ENCODE measurements at regions not wholly inside any gene's neighbourhood (a gene's known extent, or its start where the extent isn't known, plus 50 kb on each side); places are given as distances from the start of the nearest gene placed in this dataset.

DNA sequence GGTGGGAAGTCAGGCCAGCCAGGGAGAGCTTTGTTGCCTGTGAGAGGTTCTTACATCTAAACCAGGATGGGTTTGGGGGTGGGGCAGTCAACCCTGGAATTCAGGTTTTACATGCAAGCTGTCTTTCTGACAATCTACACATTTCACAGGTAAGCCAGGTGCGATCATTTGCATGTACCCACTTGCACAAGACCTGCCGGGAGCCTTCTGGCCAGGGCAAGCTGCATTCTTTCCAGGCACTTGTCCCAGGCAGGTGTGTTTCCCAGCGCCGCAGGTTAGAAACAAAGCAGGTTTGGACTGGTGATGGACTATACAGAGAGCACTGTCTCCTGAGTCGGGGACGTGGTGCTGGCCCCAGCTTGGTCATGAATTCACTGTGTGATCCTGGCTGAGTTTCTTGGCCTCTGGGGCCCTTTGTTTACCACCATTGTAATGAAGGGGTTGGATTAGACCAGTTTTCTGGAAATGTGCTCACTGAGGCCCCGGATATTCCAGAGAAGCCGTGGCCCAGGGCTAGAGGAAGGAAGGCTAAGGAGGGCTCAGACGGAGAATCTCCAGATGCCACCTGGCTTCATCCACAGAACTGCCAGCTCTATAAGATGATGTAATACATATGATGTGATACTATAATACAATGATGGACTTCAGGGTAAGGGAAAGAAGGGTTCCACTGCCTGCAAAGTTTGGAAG, 205.2 kb upstream of the SVIL start:
- Histone ChIP-seq H3K27me3 (ENCODE audit: insufficient read depth, low read length) (no peaks in the 10 kb centered on the region), H3K4me1 (ENCODE audit: insufficient read depth, low read length) (no peaks in the 10 kb centered on the region), H3K4me3 (ENCODE audit: low read length) (no peak overlapping the region), H3K9me3 (ENCODE audit: low read depth, low read length) (no peaks in the 10 kb centered on the region)

DNA sequence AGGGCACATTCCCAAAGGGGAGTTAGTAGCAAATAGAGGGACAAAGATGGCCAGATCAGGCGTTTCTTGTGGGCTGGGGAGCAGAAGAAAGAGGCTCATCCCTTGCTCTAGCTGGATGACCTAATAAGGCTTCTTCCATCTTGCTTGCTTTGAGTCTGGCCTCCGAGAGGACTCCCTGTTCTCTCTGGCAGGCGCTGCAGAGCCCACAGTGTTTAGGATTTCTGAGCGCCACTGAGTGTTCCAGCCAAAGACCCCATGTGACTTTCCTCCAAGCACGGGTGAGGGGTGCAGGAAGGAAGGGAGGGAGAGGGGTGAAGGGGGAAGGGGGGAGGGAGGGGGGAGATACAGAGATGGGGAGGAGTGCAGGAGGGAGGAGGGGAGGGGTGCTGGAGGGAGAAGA, 203.8 kb upstream of the SVIL start:
- Histone ChIP-seq H3K9me3 (ENCODE audit: low read depth, low read length) (no peaks in the 10 kb centered on the region), H3K4me1 (ENCODE audit: insufficient read depth, low read length) (no peaks in the 10 kb centered on the region), H3K4me3 (ENCODE audit: low read length) (no peak overlapping the region), H3K27me3 (ENCODE audit: insufficient read depth, low read length) (no peaks in the 10 kb centered on the region)

DNA sequence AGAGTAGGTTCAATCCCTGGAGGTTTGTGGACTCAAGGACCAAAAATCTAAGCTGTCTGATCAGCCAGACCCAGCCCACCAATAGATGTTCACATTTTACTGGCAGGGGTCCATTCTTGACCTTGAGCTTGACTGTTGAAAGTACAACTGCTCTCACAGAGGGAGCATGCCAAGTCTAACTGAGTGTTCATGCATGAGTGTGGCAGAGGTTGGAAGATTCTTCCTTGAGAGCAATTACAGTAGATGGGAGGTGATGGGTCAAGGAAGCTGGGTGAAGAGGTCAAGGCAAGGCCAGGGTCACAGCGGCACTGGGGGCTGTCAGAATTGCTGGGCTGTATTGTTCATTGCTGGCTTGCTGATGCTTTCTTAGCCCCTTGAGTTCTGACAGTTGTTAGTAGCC, 202.8 kb upstream of the SVIL start:
- H3K4me1 ChIP-seq (ENCODE audit: insufficient read depth, low read length), result no peaks in the 10 kb centered on the region
- H3K4me3 ChIP-seq (ENCODE audit: low read length), result no peak overlapping the region
- H3K27me3 ChIP-seq (ENCODE audit: insufficient read depth, low read length), result no peaks in the 10 kb centered on the region
- no peaks in the 10 kb centered on the region for H3K9me3 ChIP-seq (ENCODE audit: low read depth, low read length)

DNA sequence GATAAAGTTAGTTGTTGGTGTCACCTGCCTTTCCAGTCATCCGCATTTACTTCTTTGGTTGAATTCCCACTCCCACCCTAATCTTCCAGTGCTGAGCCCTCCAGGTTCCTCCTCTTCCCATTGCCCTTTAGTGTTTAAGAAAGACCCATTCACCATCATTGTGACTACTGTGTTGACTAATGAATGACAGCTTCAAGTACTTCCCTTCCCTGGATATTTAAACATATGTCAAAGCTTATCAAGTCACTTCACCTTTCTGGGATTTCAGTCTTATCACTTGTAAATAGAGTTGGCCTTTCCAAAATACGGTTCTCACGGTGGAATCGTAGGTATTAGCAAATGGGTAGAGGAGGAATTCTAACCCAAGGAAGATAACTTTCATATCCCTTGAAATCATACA, 201.6 kb upstream of the SVIL start:
- no peaks in the 10 kb centered on the region for H3K9me3 ChIP-seq (ENCODE audit: low read depth, low read length)

DNA sequence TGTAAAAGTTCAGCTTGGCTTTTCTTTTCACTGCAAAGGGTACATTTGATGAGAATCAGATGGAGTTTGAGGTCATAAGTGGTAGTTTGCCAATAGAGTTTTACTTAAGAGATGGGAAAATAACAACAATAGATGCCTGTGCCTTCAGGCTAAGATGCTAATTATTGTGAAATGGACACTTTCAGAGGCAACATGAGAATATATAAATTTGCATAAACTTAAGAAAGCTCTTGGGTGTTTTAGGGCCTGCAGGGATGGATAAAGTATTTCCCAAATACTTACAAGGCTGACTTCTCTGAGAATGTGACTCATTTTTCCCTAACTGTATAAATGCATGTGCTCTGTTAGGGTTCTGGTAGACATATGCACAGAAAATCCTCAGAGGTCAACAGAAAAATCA, 200.3 kb upstream of the SVIL start:
- Histone ChIP-seq H3K4me1 (ENCODE audit: insufficient read depth, low read length) (no peaks in the 10 kb centered on the region), H3K27me3 (ENCODE audit: insufficient read depth, low read length) (no peaks in the 10 kb centered on the region), H3K9me3 (ENCODE audit: low read depth, low read length) (no peaks in the 10 kb centered on the region), H3K4me3 (ENCODE audit: low read length) (no peak overlapping the region)

More for the DNA sequence above, 201.6 kb upstream of the SVIL start:
- no peak overlapping the region for H3K4me3 ChIP-seq (ENCODE audit: low read length)
- no peaks in the 10 kb centered on the region for H3K27me3 ChIP-seq (ENCODE audit: insufficient read depth, low read length)
- no peaks in the 10 kb centered on the region for H3K4me1 ChIP-seq (ENCODE audit: insufficient read depth, low read length)

DNA sequence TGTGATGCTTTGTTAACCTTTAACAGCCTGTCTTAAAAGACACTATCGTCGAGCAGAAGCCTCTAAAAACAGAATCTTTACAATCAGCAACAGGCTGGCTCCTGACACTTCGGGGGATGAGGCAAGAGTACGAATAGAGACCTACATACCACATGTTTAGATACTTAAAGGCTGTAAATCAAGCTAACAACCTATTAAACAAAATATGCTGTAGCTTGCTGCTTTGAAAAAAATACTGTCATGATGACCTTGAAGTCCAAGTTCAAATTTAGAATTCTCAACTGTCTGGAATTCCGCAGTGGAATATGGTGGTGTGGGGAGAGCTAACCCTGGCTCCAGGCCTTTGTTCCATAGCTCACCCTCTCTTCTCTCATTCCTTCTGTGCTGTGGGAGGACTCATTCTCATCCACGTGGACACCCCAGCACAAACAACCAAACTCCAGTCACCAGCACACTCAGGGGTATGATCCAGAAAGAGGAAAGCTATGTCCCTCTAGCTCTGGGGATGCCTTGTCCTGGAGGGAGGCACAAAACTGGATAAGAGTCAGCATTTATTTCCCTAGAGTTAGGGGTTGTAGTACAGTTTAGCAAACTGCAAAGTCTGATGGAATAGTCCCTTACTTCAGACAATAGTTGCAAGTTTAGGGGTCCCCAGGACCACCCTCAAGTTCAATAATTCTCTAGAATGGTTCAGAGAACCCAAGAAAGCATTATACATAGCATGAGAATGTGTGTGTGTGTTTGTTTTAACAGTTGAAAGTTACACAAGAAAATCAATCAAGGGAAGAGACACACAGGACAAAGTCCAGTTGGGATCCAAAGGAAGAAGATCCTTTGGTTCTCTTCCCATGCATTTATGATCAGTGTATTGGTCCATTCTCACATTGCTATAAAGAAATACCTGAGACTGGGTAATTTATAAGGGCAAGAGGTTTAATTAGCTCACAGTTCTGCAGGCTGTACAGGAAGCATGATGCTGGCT, 196.1 kb upstream of the SVIL start:
- H3K27me3 ChIP-seq (ENCODE audit: insufficient read depth, low read length), result no peaks in the 10 kb centered on the region
- no peaks in the 10 kb centered on the region for H3K9me3 ChIP-seq (ENCODE audit: low read depth, low read length)
- H3K4me1 ChIP-seq (ENCODE audit: insufficient read depth, low read length), result peaks cover 8% of the 10 kb centered on the region
- no peak overlapping the region for H3K4me3 ChIP-seq (ENCODE audit: low read length)

DNA sequence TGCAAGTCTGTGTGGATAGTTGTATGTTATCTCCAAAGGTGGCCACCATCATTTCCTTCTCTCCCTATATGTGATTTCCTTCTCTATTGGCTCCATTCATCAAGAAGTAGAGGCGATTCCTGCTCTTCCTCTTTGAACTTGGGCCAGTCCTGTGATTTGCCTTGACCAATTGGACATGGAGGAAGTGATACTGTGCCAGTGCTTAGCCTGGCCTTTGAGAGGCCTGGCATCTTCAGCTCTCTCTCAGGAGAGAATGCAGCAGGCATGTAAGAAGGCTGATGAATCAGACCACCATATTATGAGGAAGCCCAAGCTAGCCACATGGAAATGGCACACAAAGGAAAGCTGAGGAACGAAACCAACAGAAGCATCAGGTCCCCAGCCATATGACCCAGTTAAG, 195.0 kb upstream of the SVIL start:
- H3K9me3 ChIP-seq (ENCODE audit: low read depth, low read length), result no peaks in the 10 kb centered on the region
- H3K4me3 ChIP-seq (ENCODE audit: low read length), result no peak overlapping the region

DNA sequence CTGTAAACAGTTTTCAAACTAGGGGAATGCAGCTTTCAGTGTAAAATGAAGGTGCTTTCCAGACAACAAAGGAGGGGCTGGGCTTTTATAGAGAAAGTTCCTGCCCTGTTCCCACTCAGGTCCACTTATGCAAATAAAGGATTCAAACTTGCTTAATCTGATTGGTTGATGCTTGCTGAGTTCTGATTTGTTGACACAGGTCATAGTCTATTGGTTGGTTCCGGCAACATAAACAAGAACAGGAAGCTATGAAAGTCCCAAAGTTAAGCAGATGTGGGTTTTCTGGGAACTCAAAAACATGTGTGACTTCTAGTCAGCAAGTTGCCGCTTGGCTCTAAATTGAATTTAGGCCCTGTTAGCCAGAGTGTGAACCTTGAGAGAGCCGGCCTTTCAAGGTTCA, 194.2 kb upstream of the SVIL start:
- H3K4me1 ChIP-seq (ENCODE audit: insufficient read depth, low read length), result peaks cover 8% of the 10 kb centered on the region
- no peak overlapping the region for H3K4me3 ChIP-seq (ENCODE audit: low read length)
- H3K9me3 ChIP-seq (ENCODE audit: low read depth, low read length), result no peaks in the 10 kb centered on the region
- H3K27me3 ChIP-seq (ENCODE audit: insufficient read depth, low read length), result no peaks in the 10 kb centered on the region

More for the DNA sequence above, 195.0 kb upstream of the SVIL start:
- H3K27me3 ChIP-seq (ENCODE audit: insufficient read depth, low read length), result no peaks in the 10 kb centered on the region
- peaks cover 8% of the 10 kb centered on the region for H3K4me1 ChIP-seq (ENCODE audit: insufficient read depth, low read length)

DNA sequence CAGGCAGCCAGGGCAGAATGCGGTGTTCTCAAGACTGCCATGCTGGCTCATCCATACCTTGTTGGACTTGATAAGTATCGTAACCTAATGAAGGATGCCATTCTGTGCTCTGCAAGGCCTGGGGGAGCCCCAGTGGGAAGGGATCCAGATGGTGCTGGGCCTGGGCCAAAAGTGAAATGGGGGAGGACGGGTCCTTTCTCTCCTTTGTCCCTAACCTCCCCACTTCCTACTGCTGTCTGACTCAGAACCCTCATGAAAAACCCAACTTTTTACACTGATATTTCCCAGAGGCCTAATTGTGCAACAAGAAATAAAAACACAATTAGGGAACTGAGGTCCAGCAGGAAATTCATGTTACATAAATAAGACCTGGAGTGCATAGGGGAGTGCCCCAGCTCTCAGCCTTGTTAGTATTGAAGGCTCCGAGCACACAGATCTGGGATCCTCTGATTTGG, 193.7 kb upstream of the SVIL start:
- H3K4me3 ChIP-seq (ENCODE audit: low read length), result no peak overlapping the region
- no peaks in the 10 kb centered on the region for H3K27me3 ChIP-seq (ENCODE audit: insufficient read depth, low read length)
- H3K9me3 ChIP-seq (ENCODE audit: low read depth, low read length), result no peaks in the 10 kb centered on the region
- H3K4me1 ChIP-seq (ENCODE audit: insufficient read depth, low read length), result peaks cover 8% of the 10 kb centered on the region

DNA sequence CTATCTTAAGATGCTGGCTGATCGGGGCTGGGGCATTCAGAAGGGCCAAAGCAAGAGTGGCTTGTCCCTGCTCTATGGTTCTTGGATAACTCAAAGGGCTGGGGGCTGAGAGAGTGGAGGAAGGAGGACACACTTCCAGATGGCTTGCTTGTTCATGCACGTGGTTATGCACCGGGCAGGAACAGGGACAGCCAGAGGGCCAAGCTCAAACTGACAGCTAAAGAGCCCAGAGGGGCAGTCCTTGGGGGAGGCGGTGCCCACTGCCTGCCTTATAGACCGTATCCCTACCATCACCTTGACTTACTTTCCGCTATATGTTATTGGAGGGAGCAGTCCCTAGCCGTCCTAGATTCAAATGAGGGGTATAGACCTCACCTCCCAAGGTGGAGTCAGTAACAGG, 192.7 kb upstream of the SVIL start:
- Histone ChIP-seq H3K4me1 (ENCODE audit: insufficient read depth, low read length) (peaks cover 8% of the 10 kb centered on the region), H3K4me3 (ENCODE audit: low read length) (no peak overlapping the region), H3K9me3 (ENCODE audit: low read depth, low read length) (no peaks in the 10 kb centered on the region), H3K27me3 (ENCODE audit: insufficient read depth, low read length) (no peaks in the 10 kb centered on the region)

DNA sequence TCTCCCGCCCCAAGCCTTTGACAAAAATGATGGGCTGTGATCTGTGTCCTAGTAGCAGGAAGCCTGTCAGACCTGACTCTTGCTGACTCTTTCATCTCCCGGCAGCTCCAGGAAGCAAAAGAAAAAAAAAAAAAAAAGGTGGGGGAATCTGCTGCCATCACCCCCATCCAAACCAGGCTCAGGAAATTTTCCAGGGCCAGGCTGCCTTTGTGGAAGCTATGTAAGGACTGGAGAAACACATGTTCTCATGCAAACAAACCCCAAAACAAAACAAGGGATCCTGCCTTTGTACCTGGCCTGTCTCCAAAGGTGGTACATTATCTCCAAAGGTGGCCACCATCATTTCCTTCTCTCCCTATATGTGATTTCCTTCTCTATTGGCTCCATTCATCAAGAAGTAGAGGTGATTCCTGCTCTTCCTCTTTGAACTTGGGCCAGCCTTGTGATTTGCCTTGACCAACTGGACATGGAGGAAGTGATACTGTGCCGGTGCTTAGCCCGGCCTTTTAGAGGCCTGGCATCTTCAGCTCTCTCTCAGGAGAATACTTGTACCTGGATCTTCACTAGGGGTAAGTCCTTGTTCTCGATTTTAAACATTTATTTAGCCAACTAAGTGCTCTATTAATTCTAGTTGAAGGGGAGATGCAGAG, 192.2 kb upstream of the SVIL start:
- H3K27me3 ChIP-seq (ENCODE audit: insufficient read depth, low read length), result no peaks in the 10 kb centered on the region
- peaks cover 8% of the 10 kb centered on the region for H3K4me1 ChIP-seq (ENCODE audit: insufficient read depth, low read length)
- H3K4me3 ChIP-seq (ENCODE audit: low read length), result no peak overlapping the region
- H3K9me3 ChIP-seq (ENCODE audit: low read depth, low read length), result no peaks in the 10 kb centered on the region

DNA sequence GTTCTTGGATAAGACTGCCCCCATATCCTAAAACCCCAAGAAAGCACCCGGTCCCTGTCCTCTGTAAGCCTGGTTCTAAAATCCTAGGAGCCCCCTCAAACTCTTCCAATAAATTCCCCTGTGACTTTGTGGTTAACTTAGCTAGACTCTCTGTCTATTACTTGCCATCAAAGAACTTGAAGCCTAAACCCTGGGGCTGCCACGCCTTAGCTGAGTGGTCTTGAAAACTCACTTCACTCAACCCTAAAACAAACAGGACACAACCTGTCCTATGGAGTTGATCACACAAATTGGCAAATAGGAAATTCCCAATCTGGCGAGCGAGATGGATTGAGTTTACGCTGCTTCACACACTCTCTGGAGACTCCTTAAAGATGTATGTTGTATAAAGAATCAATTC, 191.4 kb upstream of the SVIL start:
- Histone ChIP-seq H3K4me3 (ENCODE audit: low read length) (no peak overlapping the region), H3K9me3 (ENCODE audit: low read depth, low read length) (no peaks in the 10 kb centered on the region), H3K4me1 (ENCODE audit: insufficient read depth, low read length) (peaks cover 8% of the 10 kb centered on the region), H3K27me3 (ENCODE audit: insufficient read depth, low read length) (no peaks in the 10 kb centered on the region)

DNA sequence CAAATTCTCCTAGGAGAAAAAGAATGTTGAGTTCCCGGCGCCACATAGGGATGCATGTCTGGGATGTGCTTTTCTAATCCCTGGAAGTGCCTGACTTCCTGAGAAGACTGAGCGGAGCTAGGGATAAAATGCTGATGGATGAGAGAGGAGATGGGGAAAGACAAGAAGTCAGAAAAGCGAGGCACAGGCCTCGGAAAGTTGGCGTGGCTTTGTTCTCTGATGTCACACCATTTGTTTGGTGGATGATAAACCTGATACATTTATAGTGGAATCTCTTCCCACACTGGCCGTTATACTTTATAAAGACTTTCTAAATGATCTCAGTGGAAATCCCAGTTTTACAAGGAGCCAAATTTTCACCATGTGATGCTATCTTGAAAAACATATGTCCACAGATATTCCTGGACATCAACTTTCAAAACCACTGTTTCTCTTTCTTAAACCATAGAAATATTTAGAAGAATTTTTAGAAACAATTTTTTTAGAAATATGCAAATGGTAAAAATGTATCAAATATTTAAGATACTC, 188.8 kb upstream of the SVIL start:
- Histone ChIP-seq H3K4me3 (ENCODE audit: low read length) (no peak overlapping the region), H3K4me1 (ENCODE audit: insufficient read depth, low read length) (peaks cover 1% of the 10 kb centered on the region), H3K27me3 (ENCODE audit: insufficient read depth, low read length) (no peaks in the 10 kb centered on the region), H3K9me3 (ENCODE audit: low read depth, low read length) (no peaks in the 10 kb centered on the region)

DNA sequence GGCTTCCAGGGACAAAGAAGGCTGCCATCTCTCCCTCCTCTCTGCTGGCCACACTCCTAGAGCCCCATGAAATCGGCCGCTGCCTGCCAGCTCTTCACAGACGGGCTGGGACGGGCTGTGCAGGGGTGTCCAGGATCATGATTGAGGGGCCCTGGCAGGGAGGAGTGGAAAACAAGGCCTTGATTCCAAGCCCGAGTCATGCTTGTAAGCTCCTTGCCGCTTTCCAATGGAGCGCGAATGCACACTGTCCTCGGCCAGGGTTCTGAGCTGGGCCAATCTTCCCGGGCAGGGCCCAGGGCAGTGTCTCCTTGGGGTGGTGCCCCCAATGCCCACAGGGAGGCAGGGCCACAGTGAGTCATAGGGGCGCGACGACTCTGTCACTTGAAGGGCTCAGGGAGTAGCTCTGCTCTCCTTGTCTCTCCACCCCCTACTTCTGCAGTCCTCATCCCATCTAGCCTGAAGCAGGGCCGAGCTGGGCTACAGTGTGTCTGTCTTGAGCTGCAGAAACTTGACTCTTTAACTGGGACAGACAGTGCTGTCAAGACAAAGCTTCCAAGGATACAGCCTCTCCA, 186.2 kb upstream of the SVIL start:
- Histone ChIP-seq H3K4me1 (ENCODE audit: insufficient read depth, low read length) (no peaks in the 10 kb centered on the region), H3K4me3 (ENCODE audit: low read length) (no peak overlapping the region), H3K9me3 (ENCODE audit: low read depth, low read length) (no peaks in the 10 kb centered on the region), H3K27me3 (ENCODE audit: insufficient read depth, low read length) (no peaks in the 10 kb centered on the region)
